HFF-Myc (cell line): ENCODE measurements at regions not wholly inside any gene's neighbourhood (a gene's known extent, or its start where the extent isn't known, plus 50 kb on each side); places are given as distances from the start of the nearest gene placed in this dataset.

Experiments used
- DNase-seq: peaks from one replicate; pipeline ENCODE4 v3.0.0-alpha.2; 2011; ENCODE audit warnings: low read depth; ENCODE audit errors: extremely low read depth
- H3K4me3 ChIP-seq: replicated peaks from 2 replicates; pipeline ENCODE4 v1.5.1; 2011; ENCODE audit warnings: low read depth, mild to moderate bottlenecking, control low read depth, low read length
- TF ChIP-seq, protein P1 (sequence below): IDR thresholded peaks from 2 replicates; pipeline ENCODE4 v1.5.1; 2012; ENCODE audit warnings: mild to moderate bottlenecking, low read depth, low read length, control low read depth; ENCODE audit errors: missing control alignments

DNA sequence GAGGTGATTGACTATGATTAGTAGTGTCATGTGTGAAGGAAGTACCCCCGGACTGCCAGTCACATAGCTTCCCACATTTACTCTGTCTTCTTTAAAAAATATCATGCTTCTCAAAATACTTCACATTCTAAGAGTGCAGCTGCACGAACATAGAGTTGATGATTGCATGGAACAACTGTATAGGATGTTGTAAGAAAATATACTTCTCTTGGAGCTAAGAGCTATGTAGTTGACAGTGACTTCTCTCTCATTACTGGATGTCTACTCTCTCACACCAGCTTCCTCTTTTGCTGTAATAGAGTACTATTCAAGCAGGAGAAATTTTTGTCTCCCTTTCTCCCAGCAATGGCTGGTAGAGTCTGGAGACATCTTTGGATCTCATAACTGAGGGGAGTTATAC lies 99.4 kb upstream of the PUDP start:
- no peak for DNase-seq
- no peak overlapping the region for H3K4me3 ChIP-seq
- TF ChIP-seq, protein P1, sequence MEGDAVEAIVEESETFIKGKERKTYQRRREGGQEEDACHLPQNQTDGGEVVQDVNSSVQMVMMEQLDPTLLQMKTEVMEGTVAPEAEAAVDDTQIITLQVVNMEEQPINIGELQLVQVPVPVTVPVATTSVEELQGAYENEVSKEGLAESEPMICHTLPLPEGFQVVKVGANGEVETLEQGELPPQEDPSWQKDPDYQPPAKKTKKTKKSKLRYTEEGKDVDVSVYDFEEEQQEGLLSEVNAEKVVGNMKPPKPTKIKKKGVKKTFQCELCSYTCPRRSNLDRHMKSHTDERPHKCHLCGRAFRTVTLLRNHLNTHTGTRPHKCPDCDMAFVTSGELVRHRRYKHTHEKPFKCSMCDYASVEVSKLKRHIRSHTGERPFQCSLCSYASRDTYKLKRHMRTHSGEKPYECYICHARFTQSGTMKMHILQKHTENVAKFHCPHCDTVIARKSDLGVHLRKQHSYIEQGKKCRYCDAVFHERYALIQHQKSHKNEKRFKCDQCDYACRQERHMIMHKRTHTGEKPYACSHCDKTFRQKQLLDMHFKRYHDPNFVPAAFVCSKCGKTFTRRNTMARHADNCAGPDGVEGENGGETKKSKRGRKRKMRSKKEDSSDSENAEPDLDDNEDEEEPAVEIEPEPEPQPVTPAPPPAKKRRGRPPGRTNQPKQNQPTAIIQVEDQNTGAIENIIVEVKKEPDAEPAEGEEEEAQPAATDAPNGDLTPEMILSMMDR, result no peak

GRCh38 chrX:7244405-7244804 lies 96.5 kb upstream of the PUDP start:
- no peak overlapping the region for H3K4me3 ChIP-seq
- DNase-seq, result no peak
- TF ChIP-seq, protein P1, result no peak

GRCh38 chrX:7242613-7243012 lies 94.7 kb upstream of the PUDP start:
- H3K4me3 ChIP-seq, result no peak overlapping the region
- DNase-seq, result no peak
- TF ChIP-seq, protein P1, result no peak

DNA sequence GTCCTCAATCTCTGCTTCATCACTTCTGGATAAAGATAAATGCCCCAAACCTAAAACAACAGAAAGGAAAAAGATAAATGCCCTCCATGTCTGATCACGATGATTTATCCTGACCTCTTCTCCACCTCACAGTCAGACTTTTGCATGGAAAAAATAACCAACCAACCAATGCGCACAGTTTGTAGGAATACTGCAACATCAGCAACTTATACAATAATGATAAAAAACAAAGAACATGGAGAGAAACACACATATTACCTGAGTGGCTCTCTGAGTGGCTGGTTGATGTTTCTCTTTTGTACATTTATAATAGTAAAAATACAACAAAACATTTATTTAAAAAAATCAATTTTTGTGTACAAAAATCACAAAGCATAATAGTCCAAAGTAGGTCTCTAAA lies 93.0 kb upstream of the PUDP start:
- DNase-seq, result no peak
- H3K4me3 ChIP-seq, result no peak overlapping the region
- TF ChIP-seq, protein P1, result no peak

DNA sequence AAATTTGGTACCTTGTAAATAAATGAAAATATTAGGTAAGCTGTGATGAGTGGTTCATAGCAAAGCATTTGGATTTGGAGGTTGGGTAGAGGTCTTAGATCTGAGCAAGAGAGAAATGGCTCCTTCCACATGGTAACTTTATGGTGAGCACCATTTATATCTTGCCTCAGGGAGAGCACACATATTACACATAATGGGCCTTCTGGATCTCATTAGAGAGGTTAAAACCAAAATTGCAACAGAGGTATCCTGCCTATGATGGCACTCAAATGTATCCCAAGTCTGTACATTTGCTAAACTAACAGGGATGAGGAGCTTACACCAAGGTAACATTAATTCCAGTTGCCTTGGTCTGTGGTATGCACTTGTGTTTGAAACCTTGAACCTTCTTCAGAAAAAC lies 87.1 kb upstream of the PUDP start:
- no peak overlapping the region for H3K4me3 ChIP-seq
- DNase-seq, result no peak
- TF ChIP-seq, protein P1, result no peak

DNA sequence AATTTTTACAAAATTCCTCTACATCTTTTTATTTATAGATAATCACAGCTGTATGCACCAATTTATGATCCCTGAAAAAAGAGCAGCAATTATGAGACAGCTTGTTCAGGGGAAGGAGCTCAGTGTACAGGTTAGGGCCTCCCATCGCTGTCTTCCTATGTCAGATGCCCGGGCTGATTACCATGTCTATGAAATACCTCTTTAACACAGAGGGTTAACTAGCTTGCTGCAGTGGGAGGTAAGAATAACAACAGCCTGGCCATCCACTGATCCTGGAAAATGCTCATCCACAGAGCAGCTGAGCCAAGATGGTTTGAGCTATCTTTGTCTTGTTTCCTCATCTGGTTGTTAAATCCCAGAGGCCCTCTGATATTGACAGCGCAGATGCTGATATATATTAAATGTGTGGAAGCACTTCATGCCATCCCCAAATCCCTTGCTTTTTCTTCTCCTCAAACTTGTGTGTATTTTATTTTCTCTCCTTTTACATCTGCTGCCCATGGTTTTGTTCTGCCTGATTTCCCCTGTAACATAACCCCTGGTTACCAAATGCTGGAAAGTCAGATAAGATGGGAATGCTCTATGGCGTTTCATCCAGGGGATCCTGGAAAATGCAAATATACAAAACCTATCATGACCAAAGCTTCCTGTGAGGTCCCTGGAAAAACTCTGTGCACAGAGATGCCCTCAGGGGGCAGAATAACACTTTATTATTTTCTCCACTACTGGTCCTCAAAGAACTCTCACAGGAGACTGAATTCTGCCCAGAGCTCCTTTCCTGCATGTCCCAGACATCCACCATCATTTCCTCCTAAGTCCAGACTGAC lies 85.8 kb upstream of the PUDP start:
- DNase-seq, result no peak
- H3K4me3 ChIP-seq, result no peak overlapping the region
- TF ChIP-seq, protein P1, result no peak

DNA sequence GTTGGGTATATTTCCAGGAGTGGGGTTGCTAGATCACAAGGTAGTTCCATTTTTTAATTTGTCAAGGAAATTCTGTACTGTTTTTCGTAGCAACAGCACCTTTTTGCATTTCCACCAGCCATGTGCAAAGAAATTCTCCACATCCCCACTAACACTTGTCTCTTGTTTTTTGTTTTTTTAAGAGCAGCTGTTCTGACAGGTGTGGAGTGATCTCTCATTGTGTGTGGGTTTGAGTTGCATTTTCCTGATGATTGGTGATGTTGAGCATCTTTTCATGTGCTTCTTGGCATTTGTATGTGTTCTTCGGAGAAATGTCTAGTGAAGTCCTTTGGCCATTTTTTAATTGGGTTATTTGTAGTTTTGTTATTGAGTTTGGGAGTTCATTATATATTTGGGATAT lies 80.3 kb upstream of the PUDP start:
- H3K4me3 ChIP-seq, result no peak overlapping the region
- TF ChIP-seq, protein P1, result no peak
- DNase-seq, result no peak
